Fibroblast of the aortic adventitia (primary cell): ENCODE measurements at regions not wholly inside any gene's neighbourhood (a gene's known extent, or its start where the extent isn't known, plus 50 kb on each side); places are given as distances from the start of the nearest gene placed in this dataset.
A peak's percentile ranks its signal among the peaks of the same experiment; 100 is the strongest.

Experiments used
- DNase-seq: peaks from one replicate; pipeline ENCODE4 v3.0.0-alpha.2; 2010; ENCODE audit warnings: low read depth
- H3K4me3 ChIP-seq: 2 replicates; pipeline ENCODE4 v1.5.1; 2011; ENCODE audit warnings: low read depth, mild to moderate bottlenecking, control low read depth, low read length, moderate library complexity
- TF ChIP-seq, protein P1 (sequence below): IDR thresholded peaks from 2 replicates; pipeline ENCODE4 v1.5.1; 2011; ENCODE audit warnings: mild to moderate bottlenecking, low read length, control low read depth, inconsistent platforms; ENCODE audit not compliant: insufficient read depth

DNA sequence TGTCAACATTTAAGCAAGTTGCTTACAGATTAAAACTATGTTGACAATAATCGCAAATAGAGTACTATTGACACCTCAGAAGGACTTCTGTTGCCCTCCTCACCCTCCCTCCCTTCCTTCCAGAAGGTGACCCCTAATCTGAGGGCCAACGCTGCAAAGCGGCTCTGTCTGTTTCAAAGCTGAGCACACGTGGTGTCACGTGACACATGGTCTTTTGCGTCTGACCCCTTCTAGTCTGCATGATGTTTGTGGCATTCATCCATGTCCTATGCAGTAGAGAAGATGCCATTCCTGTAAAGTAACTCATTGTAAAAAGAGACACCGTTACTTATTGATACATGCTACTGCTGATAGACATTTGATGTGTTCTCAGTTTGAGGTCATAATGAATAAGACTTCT is 182.3 kb downstream of the THBS2 start:
- DNase-seq = no peak
- TF ChIP-seq, protein P1, sequence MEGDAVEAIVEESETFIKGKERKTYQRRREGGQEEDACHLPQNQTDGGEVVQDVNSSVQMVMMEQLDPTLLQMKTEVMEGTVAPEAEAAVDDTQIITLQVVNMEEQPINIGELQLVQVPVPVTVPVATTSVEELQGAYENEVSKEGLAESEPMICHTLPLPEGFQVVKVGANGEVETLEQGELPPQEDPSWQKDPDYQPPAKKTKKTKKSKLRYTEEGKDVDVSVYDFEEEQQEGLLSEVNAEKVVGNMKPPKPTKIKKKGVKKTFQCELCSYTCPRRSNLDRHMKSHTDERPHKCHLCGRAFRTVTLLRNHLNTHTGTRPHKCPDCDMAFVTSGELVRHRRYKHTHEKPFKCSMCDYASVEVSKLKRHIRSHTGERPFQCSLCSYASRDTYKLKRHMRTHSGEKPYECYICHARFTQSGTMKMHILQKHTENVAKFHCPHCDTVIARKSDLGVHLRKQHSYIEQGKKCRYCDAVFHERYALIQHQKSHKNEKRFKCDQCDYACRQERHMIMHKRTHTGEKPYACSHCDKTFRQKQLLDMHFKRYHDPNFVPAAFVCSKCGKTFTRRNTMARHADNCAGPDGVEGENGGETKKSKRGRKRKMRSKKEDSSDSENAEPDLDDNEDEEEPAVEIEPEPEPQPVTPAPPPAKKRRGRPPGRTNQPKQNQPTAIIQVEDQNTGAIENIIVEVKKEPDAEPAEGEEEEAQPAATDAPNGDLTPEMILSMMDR = no peak
- H3K4me3 ChIP-seq = no peak overlapping the region

DNA sequence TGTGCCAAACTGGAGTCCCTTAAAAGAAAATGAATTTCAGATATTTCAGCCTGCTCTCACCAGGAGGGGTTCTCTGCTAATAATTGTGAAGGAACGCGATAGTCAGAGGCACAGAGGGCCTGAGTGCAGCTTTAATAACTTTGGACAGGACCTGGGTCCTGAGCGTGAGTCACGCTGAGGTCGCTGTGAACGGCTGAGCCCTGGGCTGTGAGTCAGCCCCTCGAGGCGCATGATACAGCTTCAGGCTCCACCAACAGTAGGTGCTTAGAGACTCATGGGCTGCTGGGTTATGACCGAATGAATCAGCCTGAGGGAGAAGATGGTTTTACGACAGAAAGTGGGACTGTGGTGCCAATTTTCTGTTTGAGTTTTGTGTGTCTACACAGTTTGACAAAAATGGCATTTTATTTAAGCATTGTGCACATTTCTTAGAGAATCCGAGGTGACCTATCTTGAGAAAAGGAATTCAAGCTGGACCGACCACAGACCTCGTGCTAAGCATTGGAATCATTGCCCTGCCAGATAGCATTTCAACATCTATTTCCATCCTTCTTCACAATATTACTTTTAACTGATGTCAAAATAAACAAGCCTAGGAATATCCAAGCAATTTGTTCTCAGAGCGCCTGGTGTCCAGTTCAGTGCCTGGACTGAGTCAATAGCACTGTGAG is 183.0 kb downstream of the THBS2 start:
- no peak overlapping the region for H3K4me3 ChIP-seq
- peak; percentile 100 for DNase-seq
- TF ChIP-seq, protein P1 = peak; percentile 21

DNA sequence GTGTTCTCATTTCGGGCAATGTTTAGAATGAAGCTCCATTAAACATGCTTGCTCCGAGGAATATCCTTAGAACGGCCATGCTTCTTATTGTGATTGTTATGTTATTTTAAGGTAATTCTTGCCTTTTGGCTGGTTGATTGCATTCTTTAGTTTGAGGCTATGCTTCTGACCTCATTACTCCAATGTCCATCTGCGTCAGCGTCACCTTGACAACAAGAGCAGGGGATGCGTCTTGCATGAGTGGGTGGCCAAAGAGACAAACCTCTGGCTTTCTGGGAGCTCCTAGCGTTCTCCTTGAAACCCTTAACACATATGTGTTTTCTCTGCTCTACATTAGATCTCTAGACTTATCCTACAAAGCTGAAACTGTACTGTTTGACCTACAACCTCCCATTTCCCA is 184.3 kb downstream of the THBS2 start:
- no peak overlapping the region for H3K4me3 ChIP-seq
- TF ChIP-seq, protein P1 = no peak
- DNase-seq = no peak

DNA sequence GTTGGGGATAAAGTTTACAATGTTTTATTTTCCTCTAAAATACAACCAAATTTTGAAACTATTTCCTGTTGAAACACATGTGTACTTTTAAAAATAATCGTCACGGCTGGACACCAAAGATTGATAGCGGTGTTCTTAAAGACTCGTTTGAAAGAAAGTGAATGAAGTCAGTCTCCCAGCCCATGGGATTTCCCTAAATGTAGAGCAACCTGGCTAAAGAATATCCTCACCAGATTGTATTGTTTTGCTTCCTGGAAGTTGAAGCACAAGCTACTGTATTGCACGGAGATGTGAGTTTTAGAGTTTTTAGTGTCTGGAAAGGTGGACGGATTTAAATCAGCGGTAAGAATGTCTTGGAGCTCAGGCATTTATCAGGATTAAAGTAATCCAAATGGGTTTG is 189.5 kb downstream of the THBS2 start:
- H3K4me3 ChIP-seq = no peak overlapping the region
- no peak for DNase-seq
- TF ChIP-seq, protein P1 = no peak

DNA sequence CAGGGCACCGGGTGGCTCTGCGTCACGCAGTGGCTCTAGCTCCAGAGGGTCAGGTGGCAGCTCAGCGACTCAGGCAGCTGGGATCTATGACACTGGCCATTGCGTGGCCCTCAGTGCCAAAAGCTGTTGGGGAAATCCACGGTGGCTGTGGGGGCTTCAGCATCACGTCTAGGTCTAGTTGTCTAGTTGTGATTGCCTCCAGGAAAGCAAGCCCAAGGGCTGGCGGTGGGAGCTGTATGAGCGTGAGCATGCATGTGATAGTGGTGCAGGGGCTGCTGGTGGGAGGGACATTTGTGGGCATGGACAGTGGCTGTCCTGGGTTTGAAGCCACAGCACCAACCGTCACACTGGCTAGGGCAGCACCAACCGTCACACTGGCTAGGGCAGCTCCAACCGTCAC is 191.4 kb downstream of the THBS2 start:
- TF ChIP-seq, protein P1 = no peak
- no peak overlapping the region for H3K4me3 ChIP-seq

DNA sequence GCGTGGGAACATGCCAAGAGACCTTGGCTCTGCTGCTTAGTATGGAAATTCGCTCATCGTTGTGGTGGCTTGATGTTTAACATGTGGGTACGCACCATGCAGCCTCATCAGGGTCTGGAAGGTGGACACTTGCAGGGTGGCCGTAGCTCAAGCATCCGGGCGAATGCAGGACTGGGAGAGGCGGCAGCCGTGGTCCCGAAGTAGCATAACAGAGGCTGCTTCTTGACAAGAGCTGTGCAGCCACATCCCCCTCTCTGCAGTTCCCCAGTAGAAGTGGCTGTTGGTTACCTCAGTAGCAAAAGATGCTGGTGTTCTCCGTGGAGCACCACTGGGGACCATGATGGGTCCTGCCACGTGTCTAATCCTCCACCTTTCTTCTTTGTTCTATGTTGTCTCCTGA is 195.0 kb downstream of the THBS2 start:
- TF ChIP-seq, protein P1 = no peak
- no peak overlapping the region for H3K4me3 ChIP-seq
- no peak for DNase-seq

More for the DNA sequence above, 191.4 kb downstream of the THBS2 start:
- DNase-seq = no peak

DNA sequence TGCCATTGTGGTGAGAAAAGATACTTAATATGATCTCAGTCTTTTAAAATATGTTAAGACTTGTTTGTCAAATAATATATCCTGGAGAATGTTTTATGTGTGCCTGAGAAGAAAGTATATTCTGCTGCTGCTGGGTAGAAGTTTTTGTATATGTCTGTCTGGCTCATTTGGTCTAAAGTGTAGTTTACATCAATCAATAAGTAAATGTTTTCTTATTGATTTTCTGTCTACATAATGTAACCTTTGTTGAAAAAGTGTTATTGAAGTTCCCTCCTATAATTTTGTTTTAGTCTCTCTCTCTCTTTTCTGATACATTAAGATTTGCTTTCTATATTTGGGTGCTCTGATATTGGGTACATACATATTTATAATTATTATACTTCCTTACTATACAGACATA is 201.2 kb downstream of the THBS2 start:
- TF ChIP-seq, protein P1 = no peak
- H3K4me3 ChIP-seq = no peak overlapping the region
- no peak for DNase-seq
